ENCODE measurements at regions not wholly inside any gene's neighbourhood (a gene's known extent, or its start where the extent isn't known, plus 50 kb on each side); places are given as distances from the start of the nearest gene placed in this dataset.
"Not testable (repeated sequence)": the region's sequence is repeated elsewhere in the genome, so short reads cannot be mapped to it uniquely, and the experiment has no call there.

DNA sequence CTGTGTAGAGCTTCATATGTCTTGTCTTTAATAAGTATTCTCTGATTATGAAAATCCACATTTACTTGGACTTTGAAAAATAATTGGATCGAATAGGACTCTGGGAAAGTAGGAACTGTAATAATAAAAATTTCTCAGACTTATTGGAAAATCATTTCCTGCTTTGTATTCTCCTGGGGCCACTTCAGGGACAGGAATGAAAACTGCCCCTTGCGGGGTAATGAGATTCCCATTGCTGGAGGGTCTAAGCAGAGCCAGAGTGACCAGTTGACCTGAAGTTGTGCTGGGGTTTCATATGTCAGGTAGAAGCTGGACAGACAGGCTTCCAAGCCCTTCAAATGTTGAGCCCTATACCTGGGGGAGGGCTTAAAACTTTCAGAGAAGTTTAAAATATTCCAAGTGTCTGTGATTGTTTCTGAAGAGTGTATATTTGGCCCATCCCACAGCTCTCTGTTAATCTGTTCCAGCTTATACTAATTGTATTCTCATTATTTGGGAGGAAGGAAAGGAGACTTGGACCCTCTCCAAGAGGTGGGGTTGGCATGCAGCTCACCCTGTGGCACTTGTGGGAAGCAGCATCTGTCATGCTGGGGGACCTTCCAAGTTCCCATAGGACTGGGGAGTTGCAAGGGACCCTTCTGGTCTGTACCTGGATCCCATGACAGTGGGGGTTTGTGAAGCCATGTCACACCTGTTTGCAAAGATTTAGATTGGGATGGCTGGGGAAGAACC is 268.7 kb upstream of the ATP5MC3 start:
- no peak for DNase-seq

DNA sequence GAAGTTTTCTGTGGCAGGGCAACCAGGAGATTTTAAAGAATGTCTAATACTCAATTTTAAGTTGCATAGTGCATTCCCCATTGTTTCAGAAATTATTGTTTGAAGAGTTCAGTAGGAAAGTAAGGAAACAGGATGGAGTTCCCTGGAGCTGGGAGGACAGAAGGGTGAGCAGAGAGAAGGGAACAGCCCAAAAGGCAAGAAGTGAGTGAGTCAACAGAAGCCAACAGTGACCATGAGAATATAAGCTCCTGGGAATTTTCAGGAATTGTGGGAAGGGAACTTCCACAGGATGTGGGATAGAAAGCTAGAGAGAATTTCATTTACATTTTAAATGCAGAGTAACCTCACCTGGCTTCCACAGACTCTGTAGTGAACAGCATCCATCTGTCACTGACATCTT is 268.1 kb upstream of the ATP5MC3 start:
- no peak for DNase-seq

DNA sequence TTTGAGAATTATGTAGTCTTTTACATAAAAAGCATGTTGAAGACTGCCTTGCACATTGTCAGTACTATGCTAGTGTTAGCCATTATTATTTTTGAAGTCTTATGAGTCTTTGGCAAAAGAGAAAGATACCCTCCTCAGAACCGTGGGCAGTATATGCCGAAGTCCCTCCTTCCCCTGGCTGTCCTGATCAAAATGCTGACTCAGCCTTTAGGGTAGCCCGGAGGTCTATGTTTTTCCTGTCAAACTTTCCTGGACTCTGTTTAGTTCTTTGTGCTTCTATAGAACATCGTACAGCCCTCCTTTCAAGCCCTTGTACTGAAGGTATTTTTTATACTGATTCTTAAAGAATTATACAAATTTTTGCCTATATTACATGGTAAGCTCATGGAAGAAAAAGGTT is 264.7 kb upstream of the ATP5MC3 start:
- no peak for DNase-seq

DNA sequence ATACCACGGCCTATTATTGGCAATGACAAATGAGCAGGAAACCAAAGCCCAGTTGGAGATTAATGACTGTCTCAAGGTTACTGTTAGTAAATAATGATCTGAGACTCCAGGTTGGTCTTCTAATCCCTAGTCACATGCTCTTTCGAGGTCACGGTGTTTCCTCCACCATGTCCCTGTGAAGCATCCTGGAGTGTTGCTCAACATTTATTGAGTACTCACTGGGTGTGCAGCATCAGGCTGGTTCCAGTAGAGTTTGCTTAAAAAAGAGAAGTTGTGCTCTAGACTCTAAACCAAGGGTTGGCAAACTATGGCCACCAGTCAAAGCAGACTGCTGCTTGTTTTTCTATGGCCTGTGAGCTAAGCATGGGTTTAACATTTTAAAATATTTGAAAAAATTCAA is 263.8 kb upstream of the ATP5MC3 start:
- peak; percentile 3 to 19 (median 10) for DNase-seq

DNA sequence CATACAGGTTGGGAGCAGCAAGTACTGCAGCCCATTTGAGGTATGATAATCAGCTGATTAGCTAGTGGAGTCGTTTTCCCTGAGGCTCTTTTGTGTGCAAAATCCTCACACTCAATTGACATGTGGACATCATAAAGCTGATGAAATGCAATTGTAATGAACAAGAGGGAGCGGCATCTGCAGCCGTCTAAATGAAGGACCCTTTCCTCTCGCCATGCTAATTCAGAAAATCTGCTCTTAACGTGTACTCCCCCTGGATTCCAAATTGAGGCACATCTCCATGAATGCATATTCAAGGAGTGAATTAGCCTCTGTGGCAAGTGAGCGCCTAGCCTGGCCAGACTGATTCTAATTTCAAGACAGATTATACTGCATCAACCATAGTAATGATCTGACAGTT is 260.9 kb upstream of the ATP5MC3 start:
- no peak for DNase-seq

GRCh38 chr2:175441181-175441761 is 259.8 kb upstream of the ATP5MC3 start:
- no peak for DNase-seq

DNA sequence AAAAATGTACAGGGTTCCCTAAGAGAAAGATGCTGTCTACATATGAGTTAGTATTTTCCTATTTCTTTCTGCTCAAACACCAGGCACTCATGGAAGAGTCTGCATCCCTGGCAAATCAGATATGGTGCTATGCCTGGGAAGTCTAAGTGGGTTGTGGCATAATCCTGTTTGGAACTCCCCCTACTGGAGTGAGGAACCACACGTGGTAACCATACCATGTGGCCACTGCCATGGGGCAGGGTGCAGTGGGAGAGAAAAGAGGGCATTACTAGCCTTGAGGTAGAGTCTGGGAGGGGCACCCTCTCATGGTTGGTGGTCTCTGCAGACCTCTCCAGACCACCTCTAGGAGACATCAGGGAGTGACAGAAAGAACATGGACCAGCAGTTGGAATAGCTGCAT is 257.9 kb upstream of the ATP5MC3 start:
- DNase-seq = no peak

DNA sequence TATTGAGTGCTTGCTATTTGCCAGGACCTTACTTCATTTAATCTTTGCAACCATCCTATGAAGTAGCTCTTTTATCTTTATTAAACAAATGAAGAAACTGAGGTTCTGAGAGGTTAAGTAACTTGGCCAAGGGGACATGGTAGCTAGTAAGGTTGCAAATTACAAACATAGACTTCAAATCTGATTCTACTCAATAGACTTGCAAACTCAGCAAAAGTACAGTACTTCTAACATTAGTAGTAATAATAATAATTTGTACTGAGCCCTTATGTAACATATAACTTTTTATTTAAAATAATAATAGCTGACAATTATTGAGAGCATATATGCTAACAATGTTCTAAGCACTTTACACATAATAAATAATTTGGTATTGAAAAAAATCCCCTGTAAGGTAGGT is 255.7 kb upstream of the ATP5MC3 start:
- no peak for DNase-seq

- no peak for DNase-seq
Observed at GRCh38 chr2:175436076-175436475, 254.6 kb upstream of the ATP5MC3 start.

DNA sequence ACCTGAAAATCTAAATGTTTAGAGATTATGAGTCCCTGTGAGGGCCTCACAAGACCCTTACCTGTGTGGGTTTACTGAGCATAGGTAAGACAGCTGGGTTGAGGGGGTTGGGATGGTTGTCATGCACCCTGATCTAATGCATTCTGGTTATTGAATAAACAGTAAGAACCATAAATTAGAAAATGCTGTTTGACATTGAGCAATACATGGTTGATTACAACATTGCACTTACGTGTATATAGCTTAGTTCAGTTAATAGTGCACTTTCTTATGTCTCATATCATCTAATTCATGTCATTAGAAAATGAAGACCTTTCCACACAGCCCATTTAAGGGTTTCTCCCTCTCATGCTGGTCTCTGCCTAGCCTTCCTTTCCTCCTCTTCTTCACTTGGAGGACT is 253.5 kb upstream of the ATP5MC3 start:
- peak in 1 of 3 donors; percentile 16 for DNase-seq

DNA sequence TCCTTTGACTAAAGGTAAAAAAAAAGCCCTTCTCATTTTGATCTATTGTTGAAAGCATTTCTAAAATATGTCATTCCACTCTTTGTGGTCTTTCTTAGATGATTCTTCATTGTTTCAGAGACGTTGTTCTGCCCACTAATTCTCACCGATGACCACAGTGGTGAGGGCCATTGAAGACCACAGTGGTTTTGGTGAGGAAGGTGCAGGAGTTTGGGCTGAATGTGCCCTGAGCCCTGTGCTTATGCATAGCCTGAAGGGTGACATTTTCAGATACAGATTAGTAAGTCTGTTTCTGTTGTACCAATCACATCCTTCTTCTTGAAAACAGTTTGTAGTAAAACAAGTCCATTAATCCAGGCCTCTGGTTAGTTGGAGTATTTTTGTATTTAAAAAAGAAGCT is 251.3 kb upstream of the ATP5MC3 start:
- DNase-seq = no peak

GRCh38 chr2:175432021-175432420 is 250.5 kb upstream of the ATP5MC3 start:
- no peak for DNase-seq

DNA sequence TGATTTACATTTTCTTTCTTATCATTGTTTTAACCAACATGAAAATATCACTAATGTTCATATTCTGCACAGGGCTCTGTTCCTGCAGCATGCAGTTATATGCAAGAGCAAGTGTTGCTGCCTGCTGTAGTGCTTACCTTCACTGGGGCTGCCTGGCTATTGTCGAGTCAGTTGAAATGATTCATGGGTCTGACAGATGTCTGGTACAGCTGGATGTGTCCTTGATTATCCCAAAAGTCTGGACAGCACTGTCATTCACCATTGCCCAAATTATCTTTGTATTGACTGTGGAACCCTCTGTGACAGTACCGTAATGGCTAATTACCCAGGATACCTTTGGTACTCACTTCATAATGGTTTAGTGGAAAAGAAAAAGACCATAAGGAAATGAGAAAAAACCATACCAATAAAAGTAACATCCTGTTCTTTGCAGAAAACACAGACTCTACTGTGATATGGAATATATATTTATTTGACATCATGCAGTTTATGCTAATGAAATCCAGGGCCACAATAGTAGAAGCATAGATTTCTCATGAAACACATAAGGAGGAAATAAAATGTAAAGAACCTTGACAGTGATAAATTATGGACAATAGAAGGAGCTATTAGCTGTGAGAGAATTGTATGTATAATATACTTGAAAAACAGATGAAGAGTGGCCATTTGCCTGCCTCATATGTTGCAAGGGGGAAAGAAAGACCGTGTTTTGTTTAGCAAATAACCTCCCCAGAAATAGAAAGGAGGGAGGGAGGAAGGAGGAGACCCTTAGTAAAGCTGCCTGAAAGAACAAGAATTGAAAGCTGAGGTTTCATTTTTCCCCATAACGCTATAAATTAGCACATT is 249.8 kb upstream of the ATP5MC3 start:
- no peak for DNase-seq

- no peak for DNase-seq
Observed at GRCh38 chr2:175430236-175430635, 248.7 kb upstream of the ATP5MC3 start.

GRCh38 chr2:175418224-175418835 is 236.8 kb upstream of the ATP5MC3 start:
- DNase-seq = no peak

GRCh38 chr2:175414882-175415487 is 233.5 kb upstream of the ATP5MC3 start:
- DNase-seq = peak; percentile 79 to 84 (median 81)

DNA sequence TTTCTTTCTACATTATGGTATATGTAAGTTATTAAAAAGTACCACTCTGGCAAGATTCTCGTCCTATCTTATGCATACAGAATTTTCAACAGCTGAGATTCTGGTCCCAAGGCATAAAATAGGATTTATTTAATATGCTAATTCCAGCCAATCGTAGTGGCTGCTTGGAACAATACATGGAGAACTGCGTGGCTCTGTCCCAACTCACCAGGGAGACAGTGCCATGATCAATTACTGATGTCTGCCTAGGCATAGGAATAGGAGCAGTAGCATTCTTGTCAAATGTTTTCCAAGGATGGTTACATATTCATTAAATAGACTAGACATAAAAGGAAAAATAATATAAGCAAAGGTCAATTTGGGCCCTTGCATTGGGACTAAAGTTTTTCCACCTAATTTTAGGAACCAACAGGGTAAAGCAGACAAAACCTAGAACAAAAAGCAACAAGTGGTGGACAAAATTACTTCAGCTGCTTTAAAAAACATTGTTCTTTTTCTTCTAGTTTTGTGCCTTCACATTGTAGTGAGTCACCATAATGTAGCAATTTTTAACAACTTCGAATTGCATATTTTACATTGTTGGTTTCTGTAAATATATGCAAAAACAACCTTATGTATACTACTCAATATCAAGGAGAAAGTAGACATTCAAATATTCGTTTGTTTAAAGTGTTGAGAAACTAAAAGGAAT is 232.8 kb upstream of the ATP5MC3 start:
- DNase-seq = peak in 2 of 3 donors; percentile 26 to 37

DNA sequence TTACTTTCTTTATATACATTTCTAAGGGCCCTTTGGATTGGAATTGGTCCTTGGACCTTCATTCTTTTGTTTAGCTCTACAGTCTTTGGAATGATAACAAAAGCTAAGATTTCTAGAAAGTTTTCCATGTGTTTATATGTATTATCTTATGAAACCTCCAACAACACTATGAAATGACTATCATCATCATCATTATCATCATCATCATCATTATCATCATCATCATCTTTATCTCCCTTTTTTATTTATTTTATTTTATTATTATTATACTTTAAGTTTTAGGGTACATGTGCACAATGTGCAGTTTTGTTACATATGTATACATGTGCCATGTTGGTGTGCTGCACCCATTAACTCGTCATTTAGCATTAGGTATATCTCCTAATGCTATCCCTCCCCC is 229.4 kb upstream of the ATP5MC3 start:
- not testable (repeated sequence) for DNase-seq

DNA sequence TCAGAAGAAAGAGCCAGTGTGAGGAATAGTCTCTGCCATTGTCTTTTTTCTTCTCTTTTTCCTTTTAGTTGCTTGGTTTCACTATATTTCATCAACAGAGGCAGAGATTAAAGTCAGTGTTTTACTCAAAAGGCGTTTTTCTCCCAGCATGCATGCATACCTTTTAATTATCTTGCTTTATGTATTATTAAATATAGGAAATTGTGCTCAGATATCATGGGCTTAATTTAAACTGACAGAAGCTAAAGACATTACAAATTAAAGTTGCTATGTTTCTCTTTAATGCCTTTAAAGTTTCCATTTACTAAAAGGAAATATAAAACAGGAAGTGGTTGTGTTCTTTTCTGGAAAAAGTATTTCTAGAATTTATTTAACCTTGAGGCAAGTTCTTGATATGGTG is 223.3 kb upstream of the ATP5MC3 start:
- DNase-seq = peak in 1 of 3 donors; percentile 5

- DNase-seq = no peak
Observed at GRCh38 chr2:175403599-175404221, 222.2 kb upstream of the ATP5MC3 start.

DNA sequence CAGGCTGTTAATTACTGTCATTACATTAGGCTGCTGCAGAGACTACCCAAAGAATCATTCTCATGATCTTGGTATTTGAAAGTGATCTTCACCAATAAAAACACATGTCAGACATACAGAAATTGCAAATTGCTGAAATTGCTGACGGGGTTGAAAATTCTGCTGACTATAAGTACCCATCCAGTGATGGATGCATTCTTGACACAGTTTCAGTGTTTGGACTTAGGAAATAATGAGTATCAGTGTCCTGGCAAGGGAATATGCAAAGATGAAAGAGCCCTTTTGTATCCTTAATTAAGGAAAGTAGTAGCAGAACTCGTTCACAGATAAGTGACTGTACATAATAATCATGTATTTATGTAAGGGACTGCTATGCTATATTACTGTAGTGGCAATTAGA is 221.1 kb upstream of the ATP5MC3 start:
- no peak for DNase-seq

GRCh38 chr2:175401956-175402469 is 220.5 kb upstream of the ATP5MC3 start:
- no peak for DNase-seq

Data from suppressor macrophage treated with lipopolysaccharide for 1 hour (primary cell).